K562 (cell line): ENCODE measurements at regions not wholly inside any gene's neighbourhood (a gene's known extent, or its start where the extent isn't known, plus 50 kb on each side); places are given as distances from the start of the nearest gene placed in this dataset.

Experiments used
- ATAC-seq: fragments of 200-7000 bp; cut with Tn5 transposase; 3 replicates; pipeline ENCODE4 v1.9.1; 2020; ENCODE audit warnings: moderate library complexity
- BruUV-seq: library from RNA; stranded (reverse); fragments of 400-500 nt; replicated peaks from 2 replicates; lab custom pipeline; 2021; lab: Mats Ljungman, UMichigan
- CTCF ChIA-PET: fragments of 300-600 bp; formaldehyde crosslinking; extraction: SDS; loops from one replicate; lab custom pipeline; 2021; ENCODE audit warnings: low intra/inter-chr PET ratio; lab: Yijun Ruan, JAX
- POLR2A ChIA-PET: fragments of 300-600, 350-650 bp; sonication (Branson Sonifier 250); formaldehyde crosslinking; extraction: SDS; loops from one replicate; lab custom pipeline; 2021; ENCODE audit warnings: antibody characterized with exemption, inconsistent platforms; lab: Yijun Ruan, JAX
- DNase-seq, 4 experiments: peaks; one replicate each; pipeline versions ENCODE4 v3.0.0 to v3.0.0-alpha.2; 2011 to 2018; ENCODE audit warnings: low spot score in 3 of 4, mixed read lengths in 3 of 4; ENCODE audit errors: extremely low read depth in 1 of 4
- FAIRE-seq: peaks from 2 replicates; lab custom pipeline; 2011; peaks lifted over from hg19 to GRCh38; lab: Jason Lieb, UNC
- H2AFZ ChIP-seq: 2 replicates; pipeline ENCODE4 v1.6.0; 2011; ENCODE audit warnings: low read depth, low read length, control low read depth, inconsistent platforms
- H3K27ac ChIP-seq: fragments of 200-600 bp; 3 replicates; pipeline ENCODE4 v1.8.0; 2011; ENCODE audit warnings: low read depth, mild to moderate bottlenecking, control low read depth, inconsistent platforms, low read length, moderate library complexity, mixed read lengths; ENCODE audit errors: extremely low read depth
- H3K27me3 ChIP-seq, 2 experiments: fragments of 300-600 bp in 1 of 2; 2 replicates in 1 of 2; 3 replicates in 1 of 2; pipeline versions ENCODE4 v1.6.0 to v1.8.0; 2011; ENCODE audit warnings: inconsistent platforms in 2 of 2, low read length in 2 of 2, mild to moderate bottlenecking in 1 of 2, mixed read lengths in 1 of 2, moderate library complexity in 1 of 2; ENCODE audit not compliant: control insufficient read depth in 2 of 2, insufficient read depth in 2 of 2
- H3K36me3 ChIP-seq: fragments of 300-600 bp; 3 replicates; pipeline ENCODE4 v1.8.0; 2011; ENCODE audit warnings: mild to moderate bottlenecking, low read length, inconsistent platforms; ENCODE audit not compliant: control insufficient read depth, insufficient read depth
- H3K4me1 ChIP-seq, 2 experiments: fragments of 200-600 bp in 1 of 2; replicated peaks in 1 of 2; 2 replicates in 1 of 2; 3 replicates in 1 of 2; pipeline versions ENCODE4 v1.5.1 to v1.8.0; 2011; ENCODE audit warnings: inconsistent platforms in 2 of 2, low read length in 2 of 2, mild to moderate bottlenecking in 1 of 2, mixed read lengths in 1 of 2, moderate library complexity in 1 of 2; ENCODE audit not compliant: control insufficient read depth in 2 of 2, insufficient read depth in 2 of 2
- H3K4me2 ChIP-seq: 2 replicates; pipeline ENCODE4 v1.6.1; 2011; ENCODE audit warnings: low read length, control low read depth, inconsistent platforms, mixed read lengths; ENCODE audit not compliant: insufficient read depth
- H3K4me3 ChIP-seq: fragments of 200-600 bp; sonication (generic), shearing (Covaris generic); 2 replicates; pipeline ENCODE4 v1.5.1; 2016; ENCODE audit warnings: control low read depth, inconsistent platforms
- H3K79me2 ChIP-seq: fragments of 200-600 bp; 3 replicates; pipeline ENCODE4 v1.8.0; 2011; ENCODE audit warnings: low read length, inconsistent platforms; ENCODE audit not compliant: control insufficient read depth, insufficient read depth
- H3K9ac ChIP-seq, 2 experiments: 2 replicates each; pipeline versions ENCODE4 v1.6.0 to v1.6.1; 2011; ENCODE audit warnings: low read depth in 2 of 2, low read length in 2 of 2, control low read depth in 1 of 2, inconsistent platforms in 1 of 2, mild to moderate bottlenecking in 1 of 2, mixed read lengths in 1 of 2; ENCODE audit not compliant: insufficient read depth in 1 of 2
- H3K9me1 ChIP-seq: one replicate; pipeline ENCODE4 v1.6.0; 2011; ENCODE audit warnings: inconsistent platforms, mild to moderate bottlenecking, low read length, moderate library complexity; ENCODE audit not compliant: control insufficient read depth, insufficient read depth
- H3K9me3 ChIP-seq: replicated peaks from 2 replicates; pipeline ENCODE4 v1.5.1; 2011; ENCODE audit warnings: low read depth, low read length, inconsistent platforms; ENCODE audit not compliant: control insufficient read depth, insufficient read depth
- H4K20me1 ChIP-seq: replicated peaks from 2 replicates; pipeline ENCODE4 v1.6.1; 2011; ENCODE audit warnings: low read length, inconsistent platforms, mixed read lengths; ENCODE audit not compliant: control insufficient read depth, insufficient read depth
- WGBS: fragments of 100-300 bp; shearing (Covaris generic); methylation state at CpG from one replicate; pipeline ENCODE4 v1.1.6; 2016; ENCODE audit warnings: low coverage, mixed read lengths; ENCODE audit not compliant: insufficient coverage; ENCODE audit errors: missing lambda C conversion rate; 5-methylcytosine and 5-hydroxymethylcytosine counted together
- in situ Hi-C: fragments of 300-500 bp; cut with MboI; formaldehyde crosslinking; loops from 4 replicates; pipeline ENCODE4 v1.15.0; 2018; ENCODE audit warnings: inconsistent platforms, mixed read lengths
- intact Hi-C: fragments of 100-400 bp; cut with micrococcal nuclease; formaldehyde crosslinking; loops from 2 replicates; pipeline ENCODE4 v1.14.2; 2022
- TF ChIP-seq, protein P1 (sequence below), 3 experiments: IDR thresholded peaks in 2 of 3; conservative IDR thresholded peaks in 1 of 3; 2 replicates each; pipeline ENCODE4 v1.5.1; 2011 to 2012; ENCODE audit warnings: low read length in 3 of 3, mild to moderate bottlenecking in 3 of 3, control low read depth in 2 of 3, improper control_type of control experiment in 1 of 3, inconsistent platforms in 1 of 3, low read depth in 1 of 3, mixed read lengths in 1 of 3, moderate library complexity in 1 of 3; ENCODE audit not compliant: insufficient read depth in 2 of 3
- TF ChIP-seq, protein P2 (sequence below): fragments of 450-650 bp; IDR thresholded peaks from 2 replicates; pipeline ENCODE4 v1.6.1; 2016; ENCODE audit warnings: low read depth

GRCh38 chr11:79610678-79611077, 169.8 kb upstream of the TENM4 start:
- BruUV-seq, result no TSS peak
- no peak overlapping the region for H3K27ac ChIP-seq
- H3K9ac ChIP-seq, result no peak overlapping the region
- H3K9me3 ChIP-seq, result no peaks in the 10 kb centered on the region
- intact Hi-C loops, result no loop called here
- ATAC-seq (no peak), FAIRE-seq (no peak), DNase-seq (no peak)
- TF ChIP-seq, protein P1, sequence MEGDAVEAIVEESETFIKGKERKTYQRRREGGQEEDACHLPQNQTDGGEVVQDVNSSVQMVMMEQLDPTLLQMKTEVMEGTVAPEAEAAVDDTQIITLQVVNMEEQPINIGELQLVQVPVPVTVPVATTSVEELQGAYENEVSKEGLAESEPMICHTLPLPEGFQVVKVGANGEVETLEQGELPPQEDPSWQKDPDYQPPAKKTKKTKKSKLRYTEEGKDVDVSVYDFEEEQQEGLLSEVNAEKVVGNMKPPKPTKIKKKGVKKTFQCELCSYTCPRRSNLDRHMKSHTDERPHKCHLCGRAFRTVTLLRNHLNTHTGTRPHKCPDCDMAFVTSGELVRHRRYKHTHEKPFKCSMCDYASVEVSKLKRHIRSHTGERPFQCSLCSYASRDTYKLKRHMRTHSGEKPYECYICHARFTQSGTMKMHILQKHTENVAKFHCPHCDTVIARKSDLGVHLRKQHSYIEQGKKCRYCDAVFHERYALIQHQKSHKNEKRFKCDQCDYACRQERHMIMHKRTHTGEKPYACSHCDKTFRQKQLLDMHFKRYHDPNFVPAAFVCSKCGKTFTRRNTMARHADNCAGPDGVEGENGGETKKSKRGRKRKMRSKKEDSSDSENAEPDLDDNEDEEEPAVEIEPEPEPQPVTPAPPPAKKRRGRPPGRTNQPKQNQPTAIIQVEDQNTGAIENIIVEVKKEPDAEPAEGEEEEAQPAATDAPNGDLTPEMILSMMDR (IDR thresholded peaks at IDR 0.05 in 2 of 3, conservative IDR thresholded peaks at IDR 0.05 in 1 of 3; ENCODE audit: insufficient read depth in 2 of 3, low read depth in 1 of 3, low read length in 3 of 3), result 0 out of 6 replicates have a peak, but pooled peaks of 1 of the 3 experiments have one; percentile 20
- TF ChIP-seq, protein P2, sequence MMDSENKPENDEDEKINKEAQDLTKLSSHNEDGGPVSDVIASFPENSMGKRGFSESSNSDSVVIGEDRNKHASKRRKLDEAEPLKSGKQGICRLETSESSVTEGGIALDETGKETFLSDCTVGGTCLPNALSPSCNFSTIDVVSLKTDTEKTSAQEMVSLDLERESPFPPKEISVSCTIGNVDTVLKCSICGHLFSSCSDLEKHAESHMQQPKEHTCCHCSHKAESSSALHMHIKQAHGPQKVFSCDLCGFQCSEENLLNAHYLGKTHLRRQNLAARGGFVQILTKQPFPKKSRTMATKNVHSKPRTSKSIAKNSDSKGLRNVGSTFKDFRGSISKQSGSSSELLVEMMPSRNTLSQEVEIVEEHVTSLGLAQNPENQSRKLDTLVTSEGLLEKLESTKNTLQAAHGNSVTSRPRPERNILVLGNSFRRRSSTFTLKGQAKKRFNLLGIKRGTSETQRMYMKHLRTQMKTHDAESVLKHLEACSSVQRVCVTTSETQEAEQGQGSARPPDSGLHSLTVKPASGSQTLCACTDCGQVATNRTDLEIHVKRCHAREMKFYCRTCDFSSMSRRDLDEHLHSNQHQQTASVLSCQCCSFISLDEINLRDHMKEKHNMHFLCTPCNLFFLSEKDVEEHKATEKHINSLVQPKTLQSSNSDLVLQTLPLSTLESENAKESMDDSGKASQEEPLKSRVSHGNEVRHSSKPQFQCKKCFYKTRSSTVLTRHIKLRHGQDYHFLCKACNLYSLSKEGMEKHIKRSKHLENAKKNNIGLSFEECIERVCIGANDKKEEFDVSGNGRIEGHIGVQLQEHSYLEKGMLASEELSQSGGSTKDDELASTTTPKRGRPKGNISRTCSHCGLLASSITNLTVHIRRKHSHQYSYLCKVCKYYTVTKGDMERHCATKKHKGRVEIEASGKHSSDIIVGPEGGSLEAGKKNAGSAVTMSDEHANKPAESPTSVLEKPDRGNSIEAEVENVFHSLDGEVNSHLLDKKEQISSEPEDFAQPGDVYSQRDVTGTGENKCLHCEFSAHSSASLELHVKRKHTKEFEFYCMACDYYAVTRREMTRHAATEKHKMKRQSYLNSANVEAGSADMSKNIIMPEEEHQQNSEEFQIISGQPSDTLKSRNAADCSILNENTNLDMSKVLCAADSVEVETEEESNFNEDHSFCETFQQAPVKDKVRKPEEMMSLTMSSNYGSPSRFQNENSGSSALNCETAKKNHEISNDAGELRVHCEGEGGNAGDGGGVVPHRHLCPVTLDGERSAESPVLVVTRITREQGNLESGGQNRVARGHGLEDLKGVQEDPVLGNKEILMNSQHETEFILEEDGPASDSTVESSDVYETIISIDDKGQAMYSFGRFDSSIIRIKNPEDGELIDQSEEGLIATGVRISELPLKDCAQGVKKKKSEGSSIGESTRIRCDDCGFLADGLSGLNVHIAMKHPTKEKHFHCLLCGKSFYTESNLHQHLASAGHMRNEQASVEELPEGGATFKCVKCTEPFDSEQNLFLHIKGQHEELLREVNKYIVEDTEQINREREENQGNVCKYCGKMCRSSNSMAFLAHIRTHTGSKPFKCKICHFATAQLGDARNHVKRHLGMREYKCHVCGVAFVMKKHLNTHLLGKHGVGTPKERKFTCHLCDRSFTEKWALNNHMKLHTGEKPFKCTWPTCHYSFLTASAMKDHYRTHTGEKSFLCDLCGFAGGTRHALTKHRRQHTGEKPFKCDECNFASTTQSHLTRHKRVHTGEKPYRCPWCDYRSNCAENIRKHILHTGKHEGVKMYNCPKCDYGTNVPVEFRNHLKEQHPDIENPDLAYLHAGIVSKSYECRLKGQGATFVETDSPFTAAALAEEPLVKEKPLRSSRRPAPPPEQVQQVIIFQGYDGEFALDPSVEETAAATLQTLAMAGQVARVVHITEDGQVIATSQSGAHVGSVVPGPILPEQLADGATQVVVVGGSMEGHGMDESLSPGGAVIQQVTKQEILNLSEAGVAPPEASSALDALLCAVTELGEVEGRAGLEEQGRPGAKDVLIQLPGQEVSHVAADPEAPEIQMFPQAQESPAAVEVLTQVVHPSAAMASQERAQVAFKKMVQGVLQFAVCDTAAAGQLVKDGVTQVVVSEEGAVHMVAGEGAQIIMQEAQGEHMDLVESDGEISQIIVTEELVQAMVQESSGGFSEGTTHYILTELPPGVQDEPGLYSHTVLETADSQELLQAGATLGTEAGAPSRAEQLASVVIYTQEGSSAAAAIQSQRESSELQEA, result no peak
- CTCF ChIA-PET, result no interaction called here
- H3K4me2 ChIP-seq, result no peak overlapping the region
- no peaks in the 10 kb centered on the region for H4K20me1 ChIP-seq
- no peak overlapping the region for H3K4me3 ChIP-seq
- no peaks in the 10 kb centered on the region for H3K27me3 ChIP-seq
- no peaks in the 10 kb centered on the region for H3K79me2 ChIP-seq
- WGBS, result 1% methylated on average over 7 of the region's 7 CpGs
- in situ Hi-C loops, result no loop called here
- no peaks in the 10 kb centered on the region for H3K9me1 ChIP-seq
- H3K36me3 ChIP-seq, result no peaks in the 10 kb centered on the region
- no peaks in the 10 kb centered on the region for H3K4me1 ChIP-seq
- POLR2A ChIA-PET, result no interaction called here
- no peak overlapping the region for H2AFZ ChIP-seq
